CD4-positive, alpha-beta T cell treated with Interleukin-15 for 4 hours (primary cell): ENCODE measurements at regions not wholly inside any gene's neighbourhood (a gene's known extent, or its start where the extent isn't known, plus 50 kb on each side); places are given as distances from the start of the nearest gene placed in this dataset.
"Not testable (repeated sequence)": the region's sequence is repeated elsewhere in the genome, so short reads cannot be mapped to it uniquely, and the experiment has no call there.

ENCODE experiments used
- DNase-seq: peaks from one replicate; pipeline ENCODE4 v3.0.0-alpha.2; 2020; ENCODE audit warnings: low spot score

GRCh38 chr12:90593596-90594295, 361.2 kb downstream of the CCER1 start:
- DNase-seq = no peak

- DNase-seq = no peak
These were observed 365.0 kb downstream of the CCER1 start for GRCh38 chr12:90589956-90590355.

- no peak for DNase-seq
These were observed 369.2 kb downstream of the CCER1 start for GRCh38 chr12:90585640-90586304.

GRCh38 chr12:90576707-90577106, 378.3 kb downstream of the CCER1 start:
- no peak for DNase-seq

- no peak for DNase-seq
These were observed 379.0 kb downstream of the CCER1 start for GRCh38 chr12:90575995-90576394.

- no peak for DNase-seq
These were observed 380.3 kb downstream of the CCER1 start for GRCh38 chr12:90574676-90575075.

- no peak for DNase-seq
These were observed 382.2 kb downstream of the CCER1 start for GRCh38 chr12:90572778-90573177.

GRCh38 chr12:90569685-90570084, 385.3 kb downstream of the CCER1 start:
- no peak for DNase-seq

- no peak for DNase-seq
These were observed 392.3 kb downstream of the CCER1 start for GRCh38 chr12:90562671-90563070.

- DNase-seq = no peak
These were observed 406.4 kb downstream of the CCER1 start for GRCh38 chr12:90548595-90548994.

GRCh38 chr12:90546511-90546910, 408.5 kb downstream of the CCER1 start:
- no peak for DNase-seq

GRCh38 chr12:90543841-90544240, 411.1 kb downstream of the CCER1 start:
- no peak for DNase-seq

- DNase-seq = no peak
These were observed 411.6 kb downstream of the CCER1 start for GRCh38 chr12:90543374-90543773.

- DNase-seq = not testable (repeated sequence)
These were observed 412.1 kb downstream of the CCER1 start for GRCh38 chr12:90542852-90543251.

GRCh38 chr12:90533828-90534227, 421.1 kb downstream of the CCER1 start:
- not testable (repeated sequence) for DNase-seq

GRCh38 chr12:90520002-90520734, 434.8 kb downstream of the CCER1 start:
- no peak for DNase-seq

GRCh38 chr12:90519285-90519684, 435.7 kb downstream of the CCER1 start:
- DNase-seq = no peak

- DNase-seq = no peak
These were observed 439.5 kb downstream of the CCER1 start for GRCh38 chr12:90515199-90516175.

GRCh38 chr12:90514325-90514724, 440.7 kb downstream of the CCER1 start:
- no peak for DNase-seq

GRCh38 chr12:90512518-90512917, 442.5 kb downstream of the CCER1 start:
- no peak for DNase-seq

- DNase-seq = no peak
These were observed 444.0 kb downstream of the CCER1 start for GRCh38 chr12:90510948-90511347.

GRCh38 chr12:90504806-90505205, 450.2 kb downstream of the CCER1 start:
- no peak for DNase-seq
